ENCODE measurements at regions not wholly inside any gene's neighbourhood (a gene's known extent, or its start where the extent isn't known, plus 50 kb on each side); places are given as distances from the start of the nearest gene placed in this dataset.

GRCh38 chrX:7318241-7318640, 170.3 kb upstream of the PUDP start:
- TF ChIP-seq CTCF (IDR thresholded peaks at IDR 0.05), result no peak
- H3K9me3 ChIP-seq, result no peaks in the 10 kb centered on the region
- no peak overlapping the region for H3K4me3 ChIP-seq
- no peaks in the 10 kb centered on the region for H3K4me1 ChIP-seq
- H3K27me3 ChIP-seq, result no peaks in the 10 kb centered on the region
- no peak for DNase-seq
- H3K27ac ChIP-seq, result no peak overlapping the region
- no peaks in the 10 kb centered on the region for H3K36me3 ChIP-seq

GRCh38 chrX:7316887-7317286, 168.9 kb upstream of the PUDP start:
- TF ChIP-seq CTCF (IDR thresholded peaks at IDR 0.05) (no peak), POLR2A (IDR thresholded peaks at IDR 0.05) (no peak)
- no peaks in the 10 kb centered on the region for H3K36me3 ChIP-seq
- no peak overlapping the region for H3K4me3 ChIP-seq
- no peaks in the 10 kb centered on the region for H3K9me3 ChIP-seq
- H3K4me1 ChIP-seq, result no peaks in the 10 kb centered on the region
- no peak overlapping the region for H3K27ac ChIP-seq
- no peaks in the 10 kb centered on the region for H3K27me3 ChIP-seq
- no peak for DNase-seq

GRCh38 chrX:7316280-7316679, 168.3 kb upstream of the PUDP start:
- Histone ChIP-seq H3K4me1 (no peaks in the 10 kb centered on the region), H3K4me3 (no peak overlapping the region), H3K9me3 (no peaks in the 10 kb centered on the region), H3K27me3 (no peaks in the 10 kb centered on the region), H3K36me3 (no peaks in the 10 kb centered on the region), H3K27ac (no peak overlapping the region)
- DNase-seq, result no peak
- TF ChIP-seq POLR2A (IDR thresholded peaks at IDR 0.05) (no peak), CTCF (IDR thresholded peaks at IDR 0.05) (no peak)

DNA sequence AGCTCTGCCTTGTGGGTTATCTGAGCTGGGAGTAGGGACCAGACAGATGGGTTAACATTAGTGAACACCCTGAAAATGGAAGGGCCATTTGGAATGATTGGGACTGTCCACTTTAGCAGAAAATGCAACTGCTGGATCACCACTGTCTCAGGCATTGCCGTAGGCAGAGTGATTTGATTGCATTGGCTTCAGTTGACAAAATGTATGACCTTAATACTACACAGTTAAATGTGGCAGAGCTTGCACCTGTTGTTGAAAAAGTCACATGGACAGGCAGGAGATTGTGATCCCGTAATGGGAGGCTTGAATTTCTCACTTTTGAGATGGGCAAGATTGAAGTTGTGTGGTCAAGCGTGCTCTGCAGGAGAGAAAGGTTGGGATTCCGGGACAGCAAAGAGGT, 166.5 kb upstream of the PUDP start:
- Histone ChIP-seq H3K9me3 (no peaks in the 10 kb centered on the region), H3K36me3 (no peaks in the 10 kb centered on the region), H3K4me3 (no peak overlapping the region), H3K27ac (no peak overlapping the region), H3K27me3 (no peaks in the 10 kb centered on the region), H3K4me1 (no peaks in the 10 kb centered on the region)
- no peak for DNase-seq
- TF ChIP-seq POLR2A (IDR thresholded peaks at IDR 0.05) (no peak), CTCF (IDR thresholded peaks at IDR 0.05) (no peak)

- Histone ChIP-seq H3K4me3 (no peak overlapping the region), H3K36me3 (no peaks in the 10 kb centered on the region), H3K27ac (no peak overlapping the region), H3K4me1 (no peaks in the 10 kb centered on the region), H3K27me3 (no peaks in the 10 kb centered on the region), H3K9me3 (no peaks in the 10 kb centered on the region)
- TF ChIP-seq CTCF (IDR thresholded peaks at IDR 0.05) (no peak), POLR2A (IDR thresholded peaks at IDR 0.05) (no peak)
- no peak for DNase-seq
These were observed 159.8 kb upstream of the PUDP start for GRCh38 chrX:7307720-7308119.

DNA sequence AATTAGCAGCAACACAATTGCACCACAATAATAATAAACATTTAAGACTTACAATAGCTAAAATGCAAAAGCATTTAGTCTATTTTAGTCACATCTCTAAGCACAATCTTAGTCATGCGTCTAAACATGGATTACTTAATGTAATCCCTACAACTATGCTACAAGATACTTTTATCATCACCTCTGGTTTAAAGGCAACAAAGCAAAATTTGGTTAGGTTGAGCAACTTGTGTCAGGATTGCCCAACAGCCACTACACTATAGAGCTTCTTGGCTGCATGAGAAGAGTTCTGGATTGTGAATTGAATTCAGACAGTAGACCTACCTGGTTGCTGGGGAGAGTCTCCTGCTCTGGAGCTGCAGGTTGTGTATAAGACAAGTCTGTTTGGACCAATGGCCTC, 146.5 kb upstream of the PUDP start:
- DNase-seq, result no peak
- no peak overlapping the region for H3K4me3 ChIP-seq
- H3K36me3 ChIP-seq, result no peaks in the 10 kb centered on the region
- H3K27me3 ChIP-seq, result no peaks in the 10 kb centered on the region
- no peak overlapping the region for H3K27ac ChIP-seq
- H3K9me3 ChIP-seq, result no peaks in the 10 kb centered on the region
- no peaks in the 10 kb centered on the region for H3K4me1 ChIP-seq
- TF ChIP-seq POLR2A (IDR thresholded peaks at IDR 0.05) (no peak), CTCF (IDR thresholded peaks at IDR 0.05) (no peak)
